ENCODE measurements at regions not wholly inside any gene's neighbourhood (a gene's known extent, or its start where the extent isn't known, plus 50 kb on each side); places are given as distances from the start of the nearest gene placed in this dataset.

DNA sequence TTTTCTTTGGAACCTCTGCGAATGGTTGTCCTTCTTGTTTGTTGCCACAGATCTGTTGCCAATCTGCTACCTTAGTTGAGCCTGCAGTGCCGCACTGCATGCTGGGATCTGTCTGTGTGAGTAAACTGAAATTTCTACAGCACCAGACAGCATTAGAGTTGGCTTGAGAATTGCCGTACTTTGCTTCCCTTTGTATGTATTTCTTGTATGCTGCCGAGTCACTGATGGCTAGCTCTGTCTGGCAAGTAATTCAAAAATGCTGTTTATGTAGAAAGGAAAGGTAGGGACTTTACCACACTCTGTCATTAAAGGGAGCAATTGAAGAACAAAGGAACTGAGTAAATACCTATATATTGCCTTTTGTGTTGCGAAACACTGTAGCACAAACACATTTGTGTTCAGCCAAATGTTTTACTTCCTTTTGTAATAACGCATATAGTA is 857.4 kb downstream of the USP25 start:
- no peak for DNase-seq (ENCODE audit: low read depth)

GRCh38 chr21:16587681-16588375 is 858.0 kb downstream of the USP25 start:
- DNase-seq (ENCODE audit: low read depth), result no peak

DNA sequence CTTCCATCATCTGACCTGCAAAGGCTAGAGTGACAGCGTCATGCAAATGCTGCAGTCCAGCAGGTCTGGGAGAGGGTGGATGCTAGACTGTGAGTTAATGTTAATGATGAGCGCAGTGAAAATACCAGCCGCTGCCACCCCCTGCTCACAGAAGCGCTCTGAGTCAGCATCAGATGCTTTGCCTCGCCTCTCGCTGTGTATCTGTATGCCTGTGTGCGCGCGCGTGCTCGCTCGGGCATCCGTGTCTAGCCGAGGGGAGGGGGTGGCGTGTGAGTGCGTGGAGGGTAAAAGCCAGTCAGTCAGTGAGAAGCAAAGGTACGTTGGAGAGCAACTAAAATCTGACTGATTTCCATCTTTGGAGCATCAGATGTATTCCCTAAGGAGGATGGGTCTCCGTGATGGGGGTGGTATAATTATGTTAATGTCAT is 858.7 kb downstream of the USP25 start:
- no peak for DNase-seq (ENCODE audit: low read depth)

DNA sequence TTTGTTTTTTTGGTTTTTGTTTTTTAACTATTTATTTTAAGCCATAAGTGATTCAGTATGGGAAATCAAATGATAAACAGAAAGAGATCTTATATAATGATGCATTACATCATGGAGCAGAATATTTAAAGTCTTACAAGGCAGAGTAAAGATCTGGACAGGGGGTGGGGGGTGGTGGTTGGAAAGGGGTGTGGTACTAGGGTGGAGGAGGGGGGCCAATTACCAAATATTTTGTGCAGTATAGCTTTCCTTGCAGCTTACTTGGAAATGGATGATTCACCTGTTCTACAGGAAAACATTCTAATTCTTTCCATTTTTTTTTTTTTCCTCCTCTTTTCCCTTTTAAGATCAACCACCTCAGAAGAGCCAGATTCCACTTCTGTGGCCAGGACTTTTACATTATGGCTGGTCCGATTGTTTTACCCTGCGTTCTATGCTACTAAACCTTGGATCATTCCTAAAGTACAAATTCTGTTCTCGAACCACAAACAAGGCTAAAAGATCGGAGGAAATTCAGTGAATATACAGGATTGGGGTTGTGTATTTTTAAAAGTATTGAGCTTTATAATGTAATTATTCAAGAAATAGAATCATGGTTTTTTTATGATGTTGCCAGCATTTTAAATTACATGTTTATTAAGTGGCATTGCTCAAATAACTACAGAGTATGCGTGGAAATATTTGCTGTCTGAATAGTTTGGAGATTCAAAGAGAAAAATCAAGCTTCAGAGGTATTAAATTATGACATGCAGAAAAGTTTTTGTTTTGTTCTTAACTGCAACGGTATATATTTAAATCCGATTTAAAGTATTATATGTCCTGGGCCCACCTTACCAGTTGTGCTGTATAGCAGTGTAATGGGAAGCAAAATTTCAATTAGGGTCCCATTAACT is 859.5 kb downstream of the USP25 start:
- no peak for DNase-seq (ENCODE audit: low read depth)

DNA sequence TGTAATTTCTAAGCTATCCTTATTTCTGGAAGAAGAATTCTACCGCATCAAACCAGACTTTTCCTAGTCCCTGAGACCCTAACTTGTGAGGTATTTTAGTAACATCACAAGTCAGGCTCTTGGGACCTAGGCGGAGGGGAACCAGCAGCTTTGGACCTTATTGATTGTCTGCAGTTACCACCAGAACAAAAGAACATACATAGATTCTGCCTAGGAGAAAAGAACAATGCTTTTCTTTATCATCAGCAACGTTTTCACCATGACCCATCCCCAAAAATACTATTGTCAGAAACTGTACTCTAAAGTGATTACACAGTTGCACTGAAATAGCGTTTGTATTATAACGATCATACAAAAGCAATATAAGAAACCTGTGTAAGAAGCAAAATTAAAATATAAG is 860.4 kb downstream of the USP25 start:
- DNase-seq (ENCODE audit: low read depth), result no peak

DNA sequence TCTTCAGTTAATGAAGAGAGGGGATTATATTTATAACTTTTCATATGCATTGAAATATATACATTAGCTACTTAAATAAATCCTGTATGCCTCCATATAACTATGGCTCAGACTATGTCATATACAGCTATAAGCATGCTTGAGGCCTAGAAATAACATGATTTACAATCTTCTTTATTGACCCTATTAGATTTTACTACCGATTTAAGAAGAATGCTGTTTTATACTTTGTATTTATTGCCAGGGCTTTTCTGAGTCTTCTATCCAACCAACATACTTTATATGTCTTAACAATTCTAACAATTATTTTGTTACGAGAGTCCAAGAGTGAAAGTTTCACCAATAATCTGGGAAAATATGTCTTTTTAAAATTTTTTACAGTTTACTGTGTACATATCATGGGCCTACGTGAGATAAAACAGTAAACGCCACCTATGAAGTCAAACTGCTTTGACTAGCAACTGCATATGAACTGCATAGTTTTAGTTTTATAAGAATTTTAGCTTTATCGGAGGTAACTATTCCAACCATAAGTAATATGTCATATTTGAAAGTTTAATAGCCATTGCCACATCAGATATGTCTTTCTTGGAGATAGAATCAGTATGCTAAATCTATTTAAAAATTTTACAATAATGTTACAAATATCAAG is 861.0 kb downstream of the USP25 start:
- DNase-seq (ENCODE audit: low read depth), result no peak

- no peak for DNase-seq (ENCODE audit: low read depth)
Observed at GRCh38 chr21:16592381-16592780, 862.6 kb downstream of the USP25 start.

GRCh38 chr21:16594191-16594590 is 864.4 kb downstream of the USP25 start:
- no peak for DNase-seq (ENCODE audit: low read depth)

DNA sequence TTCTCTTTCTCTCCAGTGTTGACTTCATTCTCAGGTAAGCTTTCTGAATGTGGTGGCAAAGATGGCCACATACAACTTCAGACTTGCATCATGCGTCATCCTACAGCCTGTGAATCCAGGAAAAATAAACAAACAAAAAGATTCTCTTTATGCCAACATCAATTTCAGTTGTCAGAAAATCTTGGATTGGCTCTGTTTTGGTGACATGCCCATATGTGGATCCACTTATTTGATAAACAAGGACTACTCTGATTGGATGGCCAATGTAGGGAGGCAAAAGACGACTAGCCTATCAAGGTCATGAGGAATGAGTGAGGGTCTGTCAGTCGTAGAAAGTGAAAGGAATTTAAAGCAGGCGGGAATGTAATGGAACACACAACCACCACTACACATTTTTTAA is 866.6 kb downstream of the USP25 start:
- DNase-seq (ENCODE audit: low read depth), result no peak

DNA sequence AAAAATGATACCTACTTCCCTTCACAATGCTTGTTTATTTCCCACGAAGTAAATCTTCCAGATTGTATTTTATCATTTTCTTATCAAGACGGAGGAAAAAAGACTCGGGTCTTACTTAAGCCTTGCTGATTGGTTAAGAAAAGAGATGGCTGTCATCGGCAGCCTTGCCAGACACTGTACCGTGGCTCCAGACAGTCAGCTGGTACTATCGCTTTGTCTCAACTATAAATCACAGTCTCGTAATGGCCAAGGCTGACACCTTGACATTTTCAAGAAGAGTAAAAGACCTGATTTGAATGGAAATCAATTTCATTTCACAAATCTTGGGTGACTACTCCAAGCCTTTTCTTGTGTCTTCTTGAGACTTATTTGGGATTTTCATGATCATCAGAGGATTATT is 868.0 kb downstream of the USP25 start:
- no peak for DNase-seq (ENCODE audit: low read depth)

GRCh38 chr21:16605597-16605996 is 875.8 kb downstream of the USP25 start:
- no peak for DNase-seq (ENCODE audit: low read depth)

DNA sequence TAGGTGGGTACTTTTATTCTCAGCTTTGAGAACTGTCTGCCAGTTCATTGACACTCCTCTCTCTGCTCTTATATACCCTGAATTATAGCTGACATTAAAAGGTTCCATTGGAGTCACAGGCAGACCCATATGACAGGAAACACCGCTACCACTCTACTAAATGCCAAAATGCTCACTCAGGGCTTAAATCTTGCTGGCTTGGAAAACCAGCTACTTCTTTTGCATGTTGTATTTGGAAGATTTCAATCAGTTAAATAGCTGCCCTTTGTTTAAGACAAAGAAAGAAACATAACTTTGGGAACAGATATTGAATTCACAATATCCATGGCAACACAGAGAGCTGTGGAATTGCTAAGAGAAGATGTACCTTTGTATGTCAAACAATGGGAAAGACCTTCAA is 876.5 kb downstream of the USP25 start:
- DNase-seq (ENCODE audit: low read depth), result no peak

DNA sequence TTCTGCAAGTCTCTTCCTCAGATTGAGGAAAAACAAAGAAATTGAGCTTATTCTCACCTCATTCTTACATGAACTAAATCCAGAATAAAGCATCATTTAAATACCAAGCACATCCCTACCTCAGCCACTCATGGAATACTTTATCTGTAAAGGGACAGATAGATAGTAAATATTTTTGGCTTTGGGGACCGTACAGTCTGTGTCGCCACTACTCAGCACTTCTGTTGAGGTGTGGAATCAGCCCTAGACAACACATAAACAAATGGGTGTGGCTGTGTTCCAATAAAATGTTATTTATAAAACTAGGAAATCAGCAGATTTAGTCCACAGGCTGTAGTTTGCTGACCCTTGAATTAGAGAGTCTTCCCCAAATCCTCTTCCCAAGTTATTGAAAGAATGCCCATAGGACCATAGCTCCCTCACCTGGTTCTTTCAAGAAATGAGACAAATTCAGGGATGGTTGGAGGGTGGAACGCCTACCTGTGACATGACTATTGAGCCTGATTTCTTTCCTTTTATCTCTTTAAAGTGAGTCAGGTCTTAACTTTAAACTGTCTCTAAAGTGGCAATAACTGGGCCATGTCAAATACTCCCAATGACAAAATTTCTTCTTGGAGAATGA is 878.5 kb downstream of the USP25 start:
- no peak for DNase-seq (ENCODE audit: low read depth)

DNA sequence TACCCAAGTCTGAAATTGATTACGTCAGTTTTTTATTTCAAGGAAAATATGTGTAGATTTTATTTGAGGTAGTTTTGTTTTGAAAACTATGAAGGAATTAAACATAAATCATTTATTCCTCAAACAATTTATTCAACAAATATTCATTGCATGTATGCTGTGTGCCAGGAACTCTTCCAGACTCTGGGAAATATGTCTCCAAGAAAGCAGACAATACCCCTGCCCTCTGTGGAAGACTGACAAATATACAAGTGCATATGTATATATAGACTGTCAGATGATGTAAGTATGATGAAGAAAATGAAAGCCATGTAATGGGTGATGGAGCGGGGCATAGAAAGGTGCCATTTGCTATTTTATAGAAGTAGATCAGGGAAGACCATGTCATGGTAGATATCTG is 889.5 kb downstream of the USP25 start:
- no peak for DNase-seq (ENCODE audit: low read depth)

DNA sequence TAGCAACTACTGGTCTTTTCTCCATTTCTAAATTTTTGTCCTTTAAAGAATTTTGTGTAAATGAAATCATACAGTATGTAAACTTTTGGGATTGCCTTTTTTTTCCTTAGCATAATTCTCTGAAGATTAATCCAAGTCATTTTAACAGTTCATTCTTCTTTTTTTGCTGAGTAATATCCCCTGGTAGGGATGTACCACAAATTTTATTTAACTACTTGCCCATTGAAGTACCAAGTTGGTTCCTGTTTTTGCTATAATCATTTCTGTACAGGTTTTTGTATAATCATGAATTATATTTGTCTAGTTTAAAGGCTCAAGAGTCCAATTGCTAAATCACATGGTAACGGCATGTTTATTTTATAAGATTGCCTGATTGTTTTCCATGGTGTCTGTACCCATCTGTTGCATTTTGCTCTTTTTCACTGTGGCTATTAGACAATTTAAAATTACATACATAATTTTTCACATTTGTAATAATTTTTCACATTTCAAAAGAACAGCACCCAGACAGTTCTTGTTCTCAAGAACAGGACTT is 891.1 kb downstream of the USP25 start:
- no peak for DNase-seq (ENCODE audit: low read depth)

- DNase-seq (ENCODE audit: low read depth), result no peak
Observed at GRCh38 chr21:16624479-16625118, 888.2 kb upstream of the CXADR start.

DNA sequence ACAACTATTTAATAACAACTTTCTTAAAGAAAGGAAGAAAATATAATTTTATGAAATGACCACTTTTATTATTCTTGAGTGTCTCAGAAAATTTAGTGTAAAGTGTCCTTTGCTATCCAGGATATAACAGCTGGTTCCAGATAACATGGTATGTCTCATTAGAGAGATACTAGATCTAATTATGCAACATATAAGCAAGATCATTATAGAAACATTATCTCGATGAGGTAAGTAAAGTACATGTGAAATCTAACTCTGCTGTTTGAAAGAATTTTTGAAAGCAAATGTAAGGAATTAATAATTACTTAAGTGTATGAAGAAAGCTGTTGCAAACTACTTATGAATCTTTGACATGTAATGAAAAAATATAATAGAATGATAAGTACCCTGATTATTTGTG is 887.4 kb upstream of the CXADR start:
- DNase-seq (ENCODE audit: low read depth), result no peak

DNA sequence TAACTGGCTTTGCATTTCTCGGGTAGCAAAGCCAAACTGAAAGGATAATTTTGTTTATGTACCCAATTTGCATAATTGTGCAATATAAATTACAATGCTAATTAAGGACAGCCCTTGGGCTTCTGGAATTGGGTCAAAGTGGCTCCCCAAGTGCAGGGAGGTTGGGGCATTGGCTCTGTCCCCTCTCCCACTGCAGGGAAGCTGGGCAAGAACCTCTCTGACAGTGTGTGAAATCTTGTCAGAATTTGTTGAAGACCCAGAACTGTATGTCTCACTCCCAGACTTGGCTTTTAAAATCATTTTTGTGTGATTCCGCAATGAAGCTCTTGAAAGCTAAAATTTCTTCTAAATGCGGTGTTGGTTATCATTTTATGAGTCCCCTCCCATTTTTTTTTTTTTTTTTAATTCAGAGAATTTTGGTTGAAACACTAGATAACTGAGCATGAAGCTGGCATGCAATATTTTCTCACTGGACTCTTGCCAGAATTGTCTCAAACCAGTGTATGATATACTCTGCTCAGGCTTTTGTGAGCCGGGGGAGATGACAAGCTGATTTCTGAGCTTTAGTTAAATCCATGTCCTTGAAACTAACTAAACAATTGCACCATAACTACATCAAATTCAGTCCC is 878.9 kb upstream of the CXADR start:
- no peak for DNase-seq (ENCODE audit: low read depth)

DNA sequence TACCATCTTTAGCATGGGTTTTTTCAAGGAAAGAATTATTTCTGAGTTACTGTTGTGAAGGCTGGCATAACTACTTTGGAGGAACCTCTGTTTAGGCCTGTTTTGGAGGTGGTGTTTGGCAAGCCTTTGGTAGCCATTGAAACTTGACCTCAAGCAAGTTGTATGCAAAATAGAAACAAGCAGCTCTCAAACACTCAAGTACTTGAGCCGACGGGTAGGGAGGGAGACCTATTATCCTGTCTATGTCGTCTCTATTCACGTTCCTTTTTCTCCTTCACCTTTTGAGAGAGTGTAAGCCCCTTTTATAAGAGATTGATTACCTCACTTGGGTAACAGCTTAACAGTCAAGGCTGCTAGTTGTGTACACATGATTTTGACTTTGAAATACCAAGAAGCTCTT is 878.3 kb upstream of the CXADR start:
- no peak for DNase-seq (ENCODE audit: low read depth)

DNA sequence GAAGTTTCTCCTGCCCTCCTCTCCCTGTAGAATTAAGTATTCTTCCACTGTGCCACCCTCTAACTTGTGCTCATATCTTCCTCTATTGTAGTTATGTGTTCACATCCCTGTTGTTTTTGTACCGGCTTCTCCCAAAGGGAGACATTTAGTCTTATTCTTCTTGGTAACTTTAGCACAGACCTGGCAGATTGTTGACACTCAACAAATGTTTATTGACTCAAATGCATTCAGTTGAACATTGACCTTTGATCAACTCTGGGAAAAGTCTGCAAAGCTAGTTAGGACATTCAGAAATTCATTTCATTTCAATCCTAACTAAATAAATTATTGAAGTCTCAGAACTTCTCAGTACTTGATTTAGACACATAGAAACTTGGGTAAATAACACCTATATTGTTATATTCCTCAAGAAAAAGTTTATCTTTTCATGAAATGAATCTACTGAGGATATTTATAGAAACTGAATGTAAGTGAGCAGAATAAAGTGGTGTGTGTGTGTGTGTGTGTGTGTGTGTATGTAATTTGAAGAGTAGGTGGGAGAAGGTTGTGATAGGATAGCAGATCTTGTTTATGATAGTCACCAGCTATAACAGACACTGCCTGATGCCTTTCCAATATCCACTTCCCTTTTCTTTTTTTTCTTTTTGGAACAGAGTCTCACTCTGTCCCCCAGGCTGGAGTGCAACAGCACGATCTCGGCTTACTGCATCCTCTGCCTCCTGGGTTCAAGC is 872.4 kb upstream of the CXADR start:
- DNase-seq (ENCODE audit: low read depth), result no peak

DNA sequence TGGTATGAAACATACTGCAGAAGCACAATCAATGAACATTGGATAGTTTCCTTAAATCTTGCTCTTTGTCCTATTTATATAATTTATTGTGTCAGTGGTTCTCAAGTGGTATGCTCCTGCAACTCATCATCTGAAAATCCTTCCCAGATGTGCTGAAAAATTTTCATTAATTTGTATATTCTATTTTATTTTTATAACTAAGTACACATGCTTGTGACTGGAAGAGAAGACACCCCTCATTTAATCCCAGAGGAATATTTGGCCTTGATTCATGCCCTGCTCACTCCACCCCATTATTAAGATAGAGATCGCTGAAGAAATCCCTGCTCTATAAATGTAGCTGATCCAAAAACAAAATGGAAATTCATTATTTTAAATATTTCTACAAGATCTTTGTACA is 870.5 kb upstream of the CXADR start:
- no peak for DNase-seq (ENCODE audit: low read depth)
